ENCODE measurements at regions not wholly inside any gene's neighbourhood (a gene's known extent, or its start where the extent isn't known, plus 50 kb on each side); places are given as distances from the start of the nearest gene placed in this dataset.

DNA sequence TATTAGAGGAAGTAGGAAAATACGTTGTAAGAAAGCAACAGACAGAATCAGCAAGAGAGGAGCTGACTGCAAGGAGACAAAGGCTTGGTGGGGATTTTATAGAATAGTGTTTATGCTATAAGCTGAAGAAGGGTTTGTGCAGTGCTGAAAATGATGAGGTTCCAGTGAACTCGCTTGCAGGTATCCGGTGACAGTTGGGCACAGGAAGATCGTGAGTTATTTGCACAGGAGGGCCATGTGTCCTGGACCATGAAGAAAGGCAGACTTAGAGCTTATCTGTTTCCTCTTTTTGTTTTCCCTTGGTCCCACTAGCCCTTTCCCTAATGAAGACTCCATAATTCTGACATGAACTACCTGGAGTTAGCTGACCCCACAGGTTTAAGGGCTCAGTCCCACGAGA, 61.4 kb downstream of the NXNL2 start:
- Histone ChIP-seq H2BK12ac (ENCODE audit: low read length) (no peak overlapping the region), H3K36me3 (replicated peaks in 1 of 2; ENCODE audit: control insufficient read depth in 2 of 2, insufficient read depth in 2 of 2, low read length in 2 of 2) (no peaks in the 10 kb centered on the region), H4K8ac (ENCODE audit: low read depth, low read length) (no peak overlapping the region), H3K79me1 (ENCODE audit: low read depth, low read length) (no peaks in the 10 kb centered on the region), H3K14ac (ENCODE audit: low read length) (no peak overlapping the region), H3K27me3 (ENCODE audit: control insufficient read depth in 3 of 3, insufficient read depth in 3 of 3, low read depth in 1 of 3, low read length in 3 of 3) (no peaks in the 10 kb centered on the region), H3K4me2 (ENCODE audit: insufficient read depth, low read length, poor library complexity, severe bottlenecking) (no peak overlapping the region), H2BK120ac (ENCODE audit: low read depth, low read length) (no peak overlapping the region), H4K91ac (ENCODE audit: low read depth, low read length, poor library complexity) (no peak overlapping the region), H3K4me3 (ENCODE audit: low read length in 2 of 2) (no peak overlapping the region), H2BK15ac (ENCODE audit: low read length) (no peak overlapping the region), H2BK5ac (ENCODE audit: low read length) (no peak overlapping the region), H3K23ac (ENCODE audit: low read depth, low read length, poor library complexity) (no peak overlapping the region), H3K27ac (replicated peaks; ENCODE audit: low read length) (no peak overlapping the region), H3K9ac (ENCODE audit: low read depth, low read length, poor library complexity) (no peak overlapping the region), H3K4me1 (ENCODE audit: control insufficient read depth in 2 of 2, insufficient read depth in 1 of 2, low read depth in 1 of 2, low read length in 2 of 2) (no peaks in the 10 kb centered on the region), H3K9me3 (replicated peaks in 1 of 2; ENCODE audit: control insufficient read depth in 2 of 2, insufficient read depth in 1 of 2, low read depth in 1 of 2, low read length in 2 of 2) (no peaks in the 10 kb centered on the region), H3K18ac (ENCODE audit: low read length) (no peak overlapping the region), H2AK5ac (ENCODE audit: low read depth, low read length) (no peak overlapping the region), H3K4ac (ENCODE audit: low read length) (no peak overlapping the region), H2AFZ (ENCODE audit: low read length) (no peak overlapping the region)
- no peak for DNase-seq (ENCODE audit: low spot score)
- no CpG with 5 or more reads among the region's 5 CpGs for WGBS, 2 donors (ENCODE audit: extremely low coverage in 2 of 2, insufficient read length in 2 of 2, insufficient replicate concordance in 1 of 2)

DNA sequence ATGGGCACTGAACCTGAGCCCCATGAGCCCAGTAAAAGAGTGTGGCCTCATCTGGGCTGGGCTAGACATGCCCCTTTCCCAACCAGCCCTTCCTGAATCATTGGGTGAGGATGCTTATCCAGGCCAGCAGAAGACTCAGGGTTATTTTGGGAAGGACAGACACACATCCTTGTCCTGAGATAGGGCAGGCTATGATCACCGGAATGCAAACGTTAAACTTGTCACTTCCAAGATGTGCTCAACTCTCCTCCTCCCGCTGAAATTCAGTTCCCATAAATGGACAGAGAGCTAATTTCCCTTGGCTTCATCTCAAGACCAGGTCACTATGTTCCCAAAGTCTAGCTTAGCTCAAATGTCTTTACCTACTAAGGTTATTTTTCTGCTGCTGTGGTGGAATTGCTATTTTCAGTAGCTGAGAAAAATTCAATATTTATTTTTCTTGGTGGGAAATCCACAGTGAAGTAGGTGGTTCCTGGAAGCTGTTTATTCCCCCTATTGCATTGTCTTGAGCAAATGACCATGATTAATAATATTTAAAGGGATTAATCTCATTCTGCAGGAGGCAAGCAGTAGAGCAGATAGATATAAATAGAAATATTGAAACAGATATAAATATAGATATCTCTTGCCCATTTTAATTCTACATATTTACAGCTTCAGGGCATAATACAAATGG, 70.0 kb downstream of the NXNL2 start:
- Histone ChIP-seq H3K9ac (ENCODE audit: low read depth, low read length, poor library complexity) (no peak overlapping the region), H3K4ac (ENCODE audit: low read length) (no peak overlapping the region), H3K23ac (ENCODE audit: low read depth, low read length, poor library complexity) (no peak overlapping the region), H2BK5ac (ENCODE audit: low read length) (no peak overlapping the region), H2AK5ac (ENCODE audit: low read depth, low read length) (no peak overlapping the region), H3K27ac (replicated peaks; ENCODE audit: low read length) (no peak overlapping the region), H3K4me3 (ENCODE audit: low read length in 2 of 2) (no peak overlapping the region), H3K4me1 (ENCODE audit: control insufficient read depth in 2 of 2, insufficient read depth in 1 of 2, low read depth in 1 of 2, low read length in 2 of 2) (no peaks in the 10 kb centered on the region), H2BK120ac (ENCODE audit: low read depth, low read length) (no peak overlapping the region), H4K91ac (ENCODE audit: low read depth, low read length, poor library complexity) (no peak overlapping the region), H2AFZ (ENCODE audit: low read length) (no peak overlapping the region), H3K18ac (ENCODE audit: low read length) (no peak overlapping the region), H3K4me2 (ENCODE audit: insufficient read depth, low read length, poor library complexity, severe bottlenecking) (no peak overlapping the region), H3K79me1 (ENCODE audit: low read depth, low read length) (no peaks in the 10 kb centered on the region), H2BK15ac (ENCODE audit: low read length) (no peak overlapping the region), H4K8ac (ENCODE audit: low read depth, low read length) (no peak overlapping the region), H3K27me3 (ENCODE audit: control insufficient read depth in 3 of 3, insufficient read depth in 3 of 3, low read depth in 1 of 3, low read length in 3 of 3) (no peaks in the 10 kb centered on the region), H3K14ac (ENCODE audit: low read length) (no peak overlapping the region), H3K36me3 (replicated peaks in 1 of 2; ENCODE audit: control insufficient read depth in 2 of 2, insufficient read depth in 2 of 2, low read length in 2 of 2) (no peaks in the 10 kb centered on the region), H2BK12ac (ENCODE audit: low read length) (no peak overlapping the region), H3K9me3 (replicated peaks in 1 of 2; ENCODE audit: control insufficient read depth in 2 of 2, insufficient read depth in 1 of 2, low read depth in 1 of 2, low read length in 2 of 2) (no peaks in the 10 kb centered on the region)
- no peak for DNase-seq (ENCODE audit: low spot score)
- WGBS, 2 donors (ENCODE audit: extremely low coverage in 2 of 2, insufficient read length in 2 of 2, insufficient replicate concordance in 1 of 2), result no CpG with 5 or more reads among the region's 3 CpGs

DNA sequence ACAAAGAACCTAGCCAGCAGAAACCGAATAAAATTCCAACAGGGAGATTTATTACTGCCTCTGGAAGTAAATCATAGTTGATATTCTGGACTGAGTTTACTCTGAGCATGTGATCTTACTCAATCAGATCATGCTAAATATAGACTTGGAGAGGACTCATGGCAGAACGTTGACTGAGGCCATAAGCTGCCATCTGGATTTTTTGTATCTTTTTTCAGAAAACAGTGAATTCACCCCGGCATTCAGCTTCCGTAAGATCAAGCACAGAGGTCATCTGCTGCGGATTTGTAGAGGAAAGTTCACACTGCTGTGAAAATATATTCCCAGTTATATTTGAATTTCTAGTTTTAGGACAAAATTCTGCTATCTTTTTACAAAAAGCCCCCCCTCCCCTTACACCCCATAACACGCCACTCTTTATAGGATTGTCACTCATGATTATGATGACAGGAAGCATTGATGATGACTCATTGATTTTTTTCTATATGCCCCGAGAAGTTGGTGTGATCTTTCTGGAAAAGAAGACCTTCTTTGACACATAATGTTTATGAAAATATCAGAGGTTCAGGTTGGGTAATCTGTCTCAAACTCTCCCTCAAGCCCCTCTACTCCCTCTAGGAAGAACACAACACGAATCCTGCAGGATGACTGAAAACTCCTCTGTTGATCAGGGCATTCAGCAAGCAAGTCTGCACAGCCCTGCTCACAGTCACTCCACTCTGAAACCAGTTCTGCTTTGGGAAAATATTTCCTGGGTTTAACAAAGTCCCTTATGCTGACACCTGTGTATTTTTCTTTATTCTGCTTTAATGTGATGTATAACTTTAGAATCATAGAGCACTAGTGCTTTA, 70.8 kb downstream of the NXNL2 start:
- no peaks in the 10 kb centered on the region for H3K36me3 ChIP-seq (replicated peaks in 1 of 2; ENCODE audit: control insufficient read depth in 2 of 2, insufficient read depth in 2 of 2, low read length in 2 of 2)

DNA sequence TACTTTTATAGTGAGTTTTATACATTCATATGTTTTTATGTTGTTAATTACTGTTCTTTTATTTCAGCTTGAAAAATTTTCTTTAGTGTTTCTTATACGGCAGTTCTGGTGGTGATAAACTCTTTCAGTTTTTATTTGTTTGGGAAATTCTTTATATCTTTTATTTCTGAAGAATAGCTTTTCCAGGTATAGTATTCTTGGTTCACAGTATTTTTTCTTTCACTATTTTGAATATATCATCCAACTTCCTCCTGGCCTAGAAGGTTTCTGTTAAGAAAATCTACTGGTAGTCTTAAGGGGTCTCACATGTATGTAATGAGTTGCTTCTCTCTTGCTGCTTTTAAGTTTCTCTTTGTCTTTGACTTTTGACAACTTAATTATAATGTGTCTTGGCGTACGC, 79.4 kb downstream of the NXNL2 start:
- no peak overlapping the region for H2BK5ac ChIP-seq (ENCODE audit: low read length)
- no peak overlapping the region for H3K27ac ChIP-seq (replicated peaks; ENCODE audit: low read length)
- H2BK15ac ChIP-seq (ENCODE audit: low read length), result no peak overlapping the region
- peaks cover 0 to 2% of the 10 kb centered on the region in 2 donors for H3K9me3 ChIP-seq (replicated peaks in 1 of 2; ENCODE audit: control insufficient read depth in 2 of 2, insufficient read depth in 1 of 2, low read depth in 1 of 2, low read length in 2 of 2)
- no peaks in the 10 kb centered on the region for H3K27me3 ChIP-seq (ENCODE audit: control insufficient read depth in 3 of 3, insufficient read depth in 3 of 3, low read depth in 1 of 3, low read length in 3 of 3)
- no peak overlapping the region for H3K4ac ChIP-seq (ENCODE audit: low read length)
- H3K4me1 ChIP-seq (ENCODE audit: control insufficient read depth in 2 of 2, insufficient read depth in 1 of 2, low read depth in 1 of 2, low read length in 2 of 2), result no peaks in the 10 kb centered on the region
- no peak overlapping the region for H2AK5ac ChIP-seq (ENCODE audit: low read depth, low read length)
- H4K8ac ChIP-seq (ENCODE audit: low read depth, low read length), result no peak overlapping the region
- H2BK120ac ChIP-seq (ENCODE audit: low read depth, low read length), result no peak overlapping the region
- DNase-seq (ENCODE audit: low spot score), result no peak
- H3K23ac ChIP-seq (ENCODE audit: low read depth, low read length, poor library complexity), result no peak overlapping the region
- no peak overlapping the region for H3K4me2 ChIP-seq (ENCODE audit: insufficient read depth, low read length, poor library complexity, severe bottlenecking)
- no peak overlapping the region for H3K4me3 ChIP-seq (ENCODE audit: low read length in 2 of 2)
- no peak overlapping the region for H3K14ac ChIP-seq (ENCODE audit: low read length)
- no CpG with 5 or more reads among the region's 3 CpGs for WGBS, 2 donors (ENCODE audit: extremely low coverage in 2 of 2, insufficient read length in 2 of 2, insufficient replicate concordance in 1 of 2)
- no peak overlapping the region for H4K91ac ChIP-seq (ENCODE audit: low read depth, low read length, poor library complexity)
- H3K79me1 ChIP-seq (ENCODE audit: low read depth, low read length), result no peaks in the 10 kb centered on the region
- no peak overlapping the region for H2AFZ ChIP-seq (ENCODE audit: low read length)
- H2BK12ac ChIP-seq (ENCODE audit: low read length), result no peak overlapping the region
- H3K36me3 ChIP-seq (replicated peaks in 1 of 2; ENCODE audit: control insufficient read depth in 2 of 2, insufficient read depth in 2 of 2, low read length in 2 of 2), result no peaks in the 10 kb centered on the region
- no peak overlapping the region for H3K18ac ChIP-seq (ENCODE audit: low read length)
- no peak overlapping the region for H3K9ac ChIP-seq (ENCODE audit: low read depth, low read length, poor library complexity)

More for the DNA sequence above, 70.8 kb downstream of the NXNL2 start:
- Histone ChIP-seq H3K27me3 (ENCODE audit: control insufficient read depth in 3 of 3, insufficient read depth in 3 of 3, low read depth in 1 of 3, low read length in 3 of 3) (no peaks in the 10 kb centered on the region), H3K27ac (replicated peaks; ENCODE audit: low read length) (no peak overlapping the region), H3K4me1 (ENCODE audit: control insufficient read depth in 2 of 2, insufficient read depth in 1 of 2, low read depth in 1 of 2, low read length in 2 of 2) (no peaks in the 10 kb centered on the region), H3K79me1 (ENCODE audit: low read depth, low read length) (no peaks in the 10 kb centered on the region), H2BK120ac (ENCODE audit: low read depth, low read length) (no peak overlapping the region), H2AK5ac (ENCODE audit: low read depth, low read length) (no peak overlapping the region), H2BK12ac (ENCODE audit: low read length) (no peak overlapping the region), H2BK5ac (ENCODE audit: low read length) (no peak overlapping the region), H3K23ac (ENCODE audit: low read depth, low read length, poor library complexity) (no peak overlapping the region), H2AFZ (ENCODE audit: low read length) (no peak overlapping the region), H3K4me3 (ENCODE audit: low read length in 2 of 2) (no peak overlapping the region), H3K4me2 (ENCODE audit: insufficient read depth, low read length, poor library complexity, severe bottlenecking) (no peak overlapping the region), H3K14ac (ENCODE audit: low read length) (no peak overlapping the region), H4K8ac (ENCODE audit: low read depth, low read length) (no peak overlapping the region), H4K91ac (ENCODE audit: low read depth, low read length, poor library complexity) (no peak overlapping the region), H3K9ac (ENCODE audit: low read depth, low read length, poor library complexity) (no peak overlapping the region), H3K4ac (ENCODE audit: low read length) (no peak overlapping the region), H3K9me3 (replicated peaks in 1 of 2; ENCODE audit: control insufficient read depth in 2 of 2, insufficient read depth in 1 of 2, low read depth in 1 of 2, low read length in 2 of 2) (no peaks in the 10 kb centered on the region), H2BK15ac (ENCODE audit: low read length) (no peak overlapping the region), H3K18ac (ENCODE audit: low read length) (no peak overlapping the region)
- WGBS, 2 donors (ENCODE audit: extremely low coverage in 2 of 2, insufficient read length in 2 of 2, insufficient replicate concordance in 1 of 2), result no CpG with 5 or more reads among the region's 8 CpGs
- DNase-seq (ENCODE audit: low spot score), result no peak
